Heart left ventricle (tissue), 16 donors: ENCODE measurements at regions not wholly inside any gene's neighbourhood (a gene's known extent, or its start where the extent isn't known, plus 50 kb on each side); places are given as distances from the start of the nearest gene placed in this dataset.
A peak's percentile ranks its signal among the peaks of the same experiment; 100 is the strongest.
"Not testable (repeated sequence)": the region's sequence is repeated elsewhere in the genome, so short reads cannot be mapped to it uniquely, and the experiment has no call there.

Experiments used
- ATAC-seq, 4 donors: fragments of 200-7000 bp; cut with Tn5 transposase; one replicate each; pipeline ENCODE4 v1.9.1; 2020 to 2022; ENCODE audit warnings: moderate library complexity in 4 of 4, mild to moderate bottlenecking in 3 of 4, moderate number of reproducible peaks in 1 of 4
- DNase-seq, 5 donors: peaks; one replicate each; pipeline ENCODE4 v3.0.0-alpha.2; 2020
- H3K27ac ChIP-seq, 12 donors: fragments of 200-600 bp; sonication (generic) in 4 of 12; one replicate each; pipeline versions ENCODE4 v1.5.0 to v1.8.0; 2016 to 2022; ENCODE audit warnings: mild to moderate bottlenecking in 2 of 12
- H3K27me3 ChIP-seq, 9 donors: fragments of 200-600 bp; sonication (generic) in 2 of 9; one replicate each; pipeline versions ENCODE4 v1.5.1 to v1.8.0; 2016 to 2022; ENCODE audit warnings: mild to moderate bottlenecking in 3 of 9
- H3K36me3 ChIP-seq, 9 donors: fragments of 200-600 bp; sonication (generic) in 2 of 9; one replicate each; pipeline versions ENCODE4 v1.5.0 to v1.8.0; 2018 to 2022; ENCODE audit warnings: mild to moderate bottlenecking in 2 of 9
- H3K4me1 ChIP-seq, 12 donors: fragments of 200-600 bp; sonication (generic) in 4 of 12; one replicate each; pipeline versions ENCODE4 v1.5.0 to v1.8.0; 2016 to 2022; ENCODE audit warnings: mild to moderate bottlenecking in 3 of 12
- H3K4me3 ChIP-seq, 12 donors: fragments of 200-600 bp; sonication (generic) in 4 of 12; one replicate each; pipeline versions ENCODE4 v1.5.0 to v1.8.0; 2017 to 2022; ENCODE audit warnings: mild to moderate bottlenecking in 9 of 12, moderate library complexity in 4 of 12
- H3K9me3 ChIP-seq, 12 donors: fragments of 200-600 bp; sonication (generic) in 4 of 12; one replicate each; pipeline versions ENCODE4 v1.5.0 to v1.8.0; 2016 to 2022; ENCODE audit warnings: mild to moderate bottlenecking in 1 of 12
- POLR2A ChIP-seq, 2 donors: fragments of 450-650 bp; IDR thresholded peaks; one replicate each; pipeline ENCODE4 v1.6.1; 2017; ENCODE audit warnings: antibody characterized with exemption in 2 of 2, mild to moderate bottlenecking in 2 of 2, moderate library complexity in 2 of 2
- WGBS, 4 donors: extraction: QIAGEN DNeasy Blood & Tissue Kit in 2 of 4; methylation state at CpG; one replicate each; pipeline versions ENCODE4 v1.1.5 to v1.1.7; 2013 to 2018; 5-methylcytosine and 5-hydroxymethylcytosine counted together
- intact Hi-C, 10 donors: fragments of 100-400 bp; cut with DNase I; formaldehyde crosslinking; loops; one replicate each; pipeline versions ENCODE4 v1.11.1 to v1.14.2; 2022
- TF ChIP-seq, protein P1 (sequence below), 12 donors: fragments of 200-600 bp; sonication (generic) in 4 of 12; IDR thresholded peaks; one replicate each; pipeline versions ENCODE4 v1.5.0 to v1.8.0; 2018 to 2022; ENCODE audit warnings: antibody characterized with exemption in 12 of 12, mild to moderate bottlenecking in 5 of 12
- donor health status: ischemic (EF 13 %, LVEDD 7.1; RV severe dilation, severe dysfunction).
- donor health status: healthy with polysubstance abuse.
- donor health status: DM: no; HTN: yes; CAD: no.
- donor health status: DM: no; HTN: no; CAD: no.
- donor health status: ischemic (EF 25% LVEDD 6.9; RV normal size, moderate dysfunction).
- donor health status: ischemic (EF 25% LVEDD 5.7; RV mildly dilated, moderate dysfunction).
- donor health status: healthy.
- donor health status: DM: yes; HTN: yes; CAD: no.
- donor health status: ischemic (EF 35%, LVEDD 5.7; RV mildly dilated, moderate dysfunction).
- donor health status: nonischemic (EF 11% LVEDD 7.7; RV severe dilation, severe dysfunction).
- donor health status: DM: yes; HTN: yes; CAD: no.
- donor health status: PGD.
- donor health status: ischemic (EF 29% LVEDD 5.4; RV normal size, mild dysfunction).
- donor health status: nonischemic (EF 23%, LVEDD 6.1; RV moderate dilation, normal function).

DNA sequence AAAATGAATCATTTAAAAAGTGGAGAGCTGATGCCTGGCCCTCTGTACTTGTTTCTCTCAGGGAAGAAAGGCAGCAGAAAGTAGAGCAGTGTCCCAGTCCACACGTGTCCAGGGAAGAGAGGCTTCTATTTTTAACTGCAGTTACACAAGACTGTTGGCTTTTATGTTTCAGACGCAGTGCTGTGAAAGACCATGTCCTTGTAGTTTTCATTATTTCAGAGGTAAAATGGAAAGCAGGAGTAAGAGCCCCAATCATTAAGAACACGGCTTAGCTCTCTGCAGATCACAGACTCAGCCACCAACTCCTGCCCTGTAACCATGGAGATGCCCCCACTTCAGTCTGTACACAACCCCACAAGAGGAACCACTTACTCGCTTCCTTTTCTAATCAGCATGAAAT lies 336.3 kb downstream of the DAD1 start:
- H3K9me3 ChIP-seq = no peaks in the 10 kb centered on the region
- ATAC-seq = peak; percentile 78 to 89 (median 86)
- peak overlapping the region in 2 of 12 donors; percentile 10 to 21 for H3K27ac ChIP-seq
- intact Hi-C loops = no loop called here
- H3K27me3 ChIP-seq = no peaks in the 10 kb centered on the region
- no peak for TF ChIP-seq POLR2A (IDR thresholded peaks at IDR 0.05)
- TF ChIP-seq, protein P1, sequence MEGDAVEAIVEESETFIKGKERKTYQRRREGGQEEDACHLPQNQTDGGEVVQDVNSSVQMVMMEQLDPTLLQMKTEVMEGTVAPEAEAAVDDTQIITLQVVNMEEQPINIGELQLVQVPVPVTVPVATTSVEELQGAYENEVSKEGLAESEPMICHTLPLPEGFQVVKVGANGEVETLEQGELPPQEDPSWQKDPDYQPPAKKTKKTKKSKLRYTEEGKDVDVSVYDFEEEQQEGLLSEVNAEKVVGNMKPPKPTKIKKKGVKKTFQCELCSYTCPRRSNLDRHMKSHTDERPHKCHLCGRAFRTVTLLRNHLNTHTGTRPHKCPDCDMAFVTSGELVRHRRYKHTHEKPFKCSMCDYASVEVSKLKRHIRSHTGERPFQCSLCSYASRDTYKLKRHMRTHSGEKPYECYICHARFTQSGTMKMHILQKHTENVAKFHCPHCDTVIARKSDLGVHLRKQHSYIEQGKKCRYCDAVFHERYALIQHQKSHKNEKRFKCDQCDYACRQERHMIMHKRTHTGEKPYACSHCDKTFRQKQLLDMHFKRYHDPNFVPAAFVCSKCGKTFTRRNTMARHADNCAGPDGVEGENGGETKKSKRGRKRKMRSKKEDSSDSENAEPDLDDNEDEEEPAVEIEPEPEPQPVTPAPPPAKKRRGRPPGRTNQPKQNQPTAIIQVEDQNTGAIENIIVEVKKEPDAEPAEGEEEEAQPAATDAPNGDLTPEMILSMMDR (IDR thresholded peaks at IDR 0.05) = no peak
- WGBS, 4 donors = 22 to 30% (median 25%) methylated on average over 4 of the region's 4 CpGs
- DNase-seq = no peak
- peaks cover 0 to 5% (median 0%) of the 10 kb centered on the region in 12 donors for H3K4me1 ChIP-seq
- no peaks in the 10 kb centered on the region for H3K36me3 ChIP-seq
- H3K4me3 ChIP-seq = no peak overlapping the region

DNA sequence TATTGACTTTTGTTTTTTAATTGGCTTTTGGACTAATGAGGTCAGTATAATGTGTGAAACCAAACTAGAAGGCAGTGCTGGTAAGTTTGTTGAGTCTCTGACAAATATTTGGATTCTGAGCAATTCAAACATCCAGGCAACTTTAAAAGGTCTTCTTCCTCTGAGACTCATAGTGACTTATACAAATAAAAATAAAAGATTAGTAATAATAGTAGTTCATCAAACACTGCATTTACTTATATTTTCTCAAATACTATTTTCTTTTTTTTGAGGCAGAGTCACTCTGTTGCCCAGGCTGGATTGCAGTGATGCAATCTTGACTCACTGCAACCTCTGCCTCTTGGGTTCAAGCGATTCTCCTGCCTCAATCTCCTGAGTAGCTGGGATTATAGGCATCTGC lies 337.9 kb downstream of the DAD1 start:
- no peak for DNase-seq
- Histone ChIP-seq H3K4me1 (peaks cover 0 to 5% (median 0%) of the 10 kb centered on the region in 12 donors), H3K36me3 (no peaks in the 10 kb centered on the region), H3K27me3 (no peaks in the 10 kb centered on the region), H3K4me3 (no peak overlapping the region), H3K9me3 (no peaks in the 10 kb centered on the region), H3K27ac (no peak overlapping the region)
- ATAC-seq = no peak
- TF ChIP-seq, protein P1 (IDR thresholded peaks at IDR 0.05) = no peak
- TF ChIP-seq POLR2A (IDR thresholded peaks at IDR 0.05) = no peak
- WGBS, 4 donors = 44 to 95% (median 86%) methylated on average over 1 of the region's 1 CpG
- intact Hi-C loops = no loop called here

GRCh38 chr14:22249770-22250169 lies 339.3 kb downstream of the DAD1 start:
- intact Hi-C loops = no loop called here
- no peaks in the 10 kb centered on the region for H3K9me3 ChIP-seq
- ATAC-seq = no peak
- no peaks in the 10 kb centered on the region for H3K27me3 ChIP-seq
- no peak overlapping the region for H3K27ac ChIP-seq
- H3K4me1 ChIP-seq = peaks cover 0 to 5% (median 0%) of the 10 kb centered on the region in 12 donors
- H3K4me3 ChIP-seq = no peak overlapping the region
- no peak for TF ChIP-seq POLR2A (IDR thresholded peaks at IDR 0.05)
- TF ChIP-seq, protein P1 (IDR thresholded peaks at IDR 0.05) = no peak
- no peaks in the 10 kb centered on the region for H3K36me3 ChIP-seq
- 45 to 56% (median 48%) methylated on average over 4 of the region's 4 CpGs for WGBS, 4 donors
- no peak for DNase-seq

DNA sequence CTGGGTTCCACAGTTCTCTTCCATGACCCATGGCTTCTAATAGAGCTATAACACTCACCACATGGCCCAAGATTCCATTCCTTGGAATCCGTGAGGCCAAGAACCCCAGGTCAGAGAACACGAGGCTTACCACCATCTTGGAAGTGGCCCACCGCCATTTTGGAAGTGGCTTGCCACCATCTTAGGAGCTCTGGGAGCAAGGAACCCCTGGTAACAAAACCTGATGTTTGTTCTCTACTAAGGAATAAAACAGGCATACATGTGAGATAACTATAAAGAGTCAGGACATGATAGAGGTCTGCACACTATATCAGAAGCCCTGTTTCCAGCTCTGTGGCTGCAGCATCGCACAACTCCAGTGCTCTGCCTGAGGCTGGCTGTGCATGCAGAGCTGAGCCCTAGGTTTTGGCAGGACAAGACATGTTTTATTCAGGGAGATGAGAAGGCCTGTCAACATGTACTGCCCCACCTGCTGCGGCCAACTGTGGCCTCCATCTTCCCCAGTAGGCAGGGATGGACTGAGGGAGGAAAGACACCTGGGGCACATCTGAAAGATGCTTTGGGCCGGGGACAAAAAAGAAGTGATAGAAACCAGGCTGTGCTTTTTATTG lies 344.9 kb downstream of the DAD1 start:
- H3K27me3 ChIP-seq = no peaks in the 10 kb centered on the region
- no peak for ATAC-seq
- WGBS, 4 donors = 85 to 87% (median 85%) methylated on average over 6 of the region's 6 CpGs
- no peak overlapping the region for H3K4me3 ChIP-seq
- intact Hi-C loops = no loop called here
- DNase-seq = no peak
- H3K9me3 ChIP-seq = no peaks in the 10 kb centered on the region
- TF ChIP-seq, protein P1 (IDR thresholded peaks at IDR 0.05) = no peak
- TF ChIP-seq POLR2A (IDR thresholded peaks at IDR 0.05) = no peak
- no peak overlapping the region for H3K27ac ChIP-seq
- no peaks in the 10 kb centered on the region for H3K4me1 ChIP-seq
- no peaks in the 10 kb centered on the region for H3K36me3 ChIP-seq

DNA sequence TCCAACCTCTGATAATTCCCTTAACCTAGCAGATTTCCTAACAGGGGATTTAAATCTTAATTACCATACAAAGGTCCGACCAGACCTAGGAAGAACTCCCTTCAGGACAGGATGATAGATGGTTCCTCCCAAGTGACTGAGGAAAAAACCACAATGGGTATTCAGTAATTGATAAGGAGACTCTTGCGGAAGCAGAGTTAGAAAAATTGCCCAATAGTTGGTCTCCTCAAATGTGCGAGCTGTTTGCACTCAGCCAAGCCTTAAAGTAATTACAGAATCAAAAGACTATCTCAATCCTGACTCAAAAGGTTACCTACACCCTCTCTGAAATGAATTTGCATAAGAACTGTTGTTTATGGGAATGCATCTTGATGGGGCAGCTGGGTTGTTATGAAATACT lies 350.7 kb downstream of the DAD1 start:
- ATAC-seq, DNase-seq, H3K27ac ChIP-seq, intact Hi-C loops, H3K27me3 ChIP-seq, H3K9me3 ChIP-seq, H3K36me3 ChIP-seq, H3K4me1 ChIP-seq, H3K4me3 ChIP-seq: not testable (repeated sequence)
- 33 to 54% (median 47%) methylated on average over 3 of the region's 3 CpGs for WGBS, 4 donors
